ENCODE measurements at regions not wholly inside any gene's neighbourhood (a gene's known extent, or its start where the extent isn't known, plus 50 kb on each side); places are given as distances from the start of the nearest gene placed in this dataset.
"Not testable (repeated sequence)": the region's sequence is repeated elsewhere in the genome, so short reads cannot be mapped to it uniquely, and the experiment has no call there.

GRCh38 chrX:889966-890651 lies 259.5 kb downstream of the SHOX start:
- CTCF ChIA-PET: no interaction called here

GRCh38 chrX:887724-888123 lies 257.1 kb downstream of the SHOX start:
- H3K27ac ChIP-seq (ENCODE audit: low read depth in 1 of 2, low read length in 2 of 2); H3K27ac Mint-ChIP-seq; POLR2A ChIA-PET; H3K4me3 Mint-ChIP-seq; H3K9me3 Mint-ChIP-seq; CTCF ChIA-PET; H3K4me3 ChIP-seq (ENCODE audit: low read length); H3K4me1 ChIP-seq (ENCODE audit: insufficient read depth, low read length); H3K27me3 Mint-ChIP-seq; ATAC-seq (ENCODE audit: poor library complexity); DNase-seq; intact Hi-C loops (cut with DNase I, micrococcal nuclease); H3K36me3 ChIP-seq (ENCODE audit: insufficient read depth, low read length); H3K4me1 Mint-ChIP-seq (ENCODE audit: low read depth); H3K36me3 Mint-ChIP-seq (ENCODE audit: low read depth); H3K27me3 ChIP-seq (ENCODE audit: control insufficient read depth in 1 of 2, insufficient read depth in 2 of 2, low read length in 2 of 2): not testable (repeated sequence)
- H3K9me3 ChIP-seq (ENCODE audit: control insufficient read depth in 1 of 2, insufficient read depth in 1 of 2, low read length in 2 of 2): peaks cover 21 to 38% of the 10 kb centered on the region in 2 experiments

More at GRCh38 chrX:889966-890651, 259.5 kb downstream of the SHOX start:
- Mint-ChIP-seq H3K4me3 (no peak overlapping the region), H3K36me3 (ENCODE audit: low read depth) (no peaks in the 10 kb centered on the region), H3K27me3 (no peaks in the 10 kb centered on the region), H3K4me1 (ENCODE audit: low read depth) (no peaks in the 10 kb centered on the region), H3K9me3 (peaks cover 11% of the 10 kb centered on the region), H3K27ac (no peak overlapping the region)
- POLR2A ChIA-PET: no interaction called here
- DNase-seq (no peak), ATAC-seq (ENCODE audit: poor library complexity) (no peak)
- no peak overlapping the region for H3K27ac ChIP-seq (ENCODE audit: low read depth in 1 of 2, low read length in 2 of 2)
- no peaks in the 10 kb centered on the region for H3K27me3 ChIP-seq (ENCODE audit: control insufficient read depth in 1 of 2, insufficient read depth in 2 of 2, low read length in 2 of 2)
- TF ChIP-seq CTCF (IDR thresholded peaks at IDR 0.05): no peak
- H3K4me1 ChIP-seq (ENCODE audit: insufficient read depth, low read length): no peaks in the 10 kb centered on the region
- intact Hi-C loops (cut with DNase I, micrococcal nuclease): no loop called here
- no peaks in the 10 kb centered on the region for H3K36me3 ChIP-seq (ENCODE audit: insufficient read depth, low read length)
- H3K4me3 ChIP-seq (ENCODE audit: low read length): no peak overlapping the region
- H3K9me3 ChIP-seq (ENCODE audit: control insufficient read depth in 1 of 2, insufficient read depth in 1 of 2, low read length in 2 of 2): peaks cover 23% of the 10 kb centered on the region in 2 experiments

GRCh38 chrX:883588-883987 lies 253.0 kb downstream of the SHOX start:
- no peak overlapping the region for H3K27ac ChIP-seq (ENCODE audit: low read depth in 1 of 2, low read length in 2 of 2)
- Mint-ChIP-seq H3K36me3 (ENCODE audit: low read depth) (no peaks in the 10 kb centered on the region), H3K27ac (no peak overlapping the region), H3K27me3 (peaks cover 4% of the 10 kb centered on the region), H3K9me3 (no peaks in the 10 kb centered on the region), H3K4me1 (ENCODE audit: low read depth) (no peaks in the 10 kb centered on the region), H3K4me3 (no peak overlapping the region)
- ATAC-seq (ENCODE audit: poor library complexity) (no peak), DNase-seq (no peak)
- H3K27me3 ChIP-seq (ENCODE audit: control insufficient read depth in 1 of 2, insufficient read depth in 2 of 2, low read length in 2 of 2): peaks cover 0 to 2% of the 10 kb centered on the region in 2 experiments
- peaks cover 0 to 40% of the 10 kb centered on the region in 2 experiments for H3K9me3 ChIP-seq (ENCODE audit: control insufficient read depth in 1 of 2, insufficient read depth in 1 of 2, low read length in 2 of 2)
- intact Hi-C loops (cut with DNase I, micrococcal nuclease): no loop called here
- POLR2A ChIA-PET: no interaction called here
- H3K4me1 ChIP-seq (ENCODE audit: insufficient read depth, low read length): no peaks in the 10 kb centered on the region
- CTCF ChIA-PET: no interaction called here
- no peaks in the 10 kb centered on the region for H3K36me3 ChIP-seq (ENCODE audit: insufficient read depth, low read length)
- H3K4me3 ChIP-seq (ENCODE audit: low read length): no peak overlapping the region
- TF ChIP-seq CTCF (IDR thresholded peaks at IDR 0.05): no peak

- H3K9me3 ChIP-seq (ENCODE audit: control insufficient read depth in 1 of 2, insufficient read depth in 1 of 2, low read length in 2 of 2): peaks cover 6 to 35% of the 10 kb centered on the region in 2 experiments
- H3K27me3 Mint-ChIP-seq; H3K4me3 Mint-ChIP-seq; DNase-seq; intact Hi-C loops (cut with DNase I, micrococcal nuclease); H3K27ac ChIP-seq (ENCODE audit: low read depth in 1 of 2, low read length in 2 of 2); H3K4me3 ChIP-seq (ENCODE audit: low read length); H3K4me1 Mint-ChIP-seq (ENCODE audit: low read depth); H3K36me3 ChIP-seq (ENCODE audit: insufficient read depth, low read length); POLR2A ChIA-PET; ATAC-seq (ENCODE audit: poor library complexity); CTCF ChIA-PET; H3K4me1 ChIP-seq (ENCODE audit: insufficient read depth, low read length); H3K36me3 Mint-ChIP-seq (ENCODE audit: low read depth); H3K27me3 ChIP-seq (ENCODE audit: control insufficient read depth in 1 of 2, insufficient read depth in 2 of 2, low read length in 2 of 2); H3K27ac Mint-ChIP-seq; H3K9me3 Mint-ChIP-seq: not testable (repeated sequence)
These were observed 249.4 kb downstream of the SHOX start for GRCh38 chrX:879756-880698.

All from CD4-positive, alpha-beta T cell (primary cell).